GM19397 (cell line): ENCODE measurements at regions not wholly inside any gene's neighbourhood (a gene's known extent, or its start where the extent isn't known, plus 50 kb on each side); places are given as distances from the start of the nearest gene placed in this dataset.
"Not testable (repeated sequence)": the region's sequence is repeated elsewhere in the genome, so short reads cannot be mapped to it uniquely, and the experiment has no call there.

ENCODE experiments used
- ATAC-seq: cut with Tn5 transposase; IDR thresholded peaks from one replicate; pipeline ENCODE4 v1.9.1; 2021; ENCODE audit warnings: mild to moderate bottlenecking, moderate library complexity; ENCODE audit not compliant: unreplicated experiment

GRCh38 chr22:48925450-48925849 is 902.2 kb downstream of the BRD1 start:
- ATAC-seq, result no peak

DNA sequence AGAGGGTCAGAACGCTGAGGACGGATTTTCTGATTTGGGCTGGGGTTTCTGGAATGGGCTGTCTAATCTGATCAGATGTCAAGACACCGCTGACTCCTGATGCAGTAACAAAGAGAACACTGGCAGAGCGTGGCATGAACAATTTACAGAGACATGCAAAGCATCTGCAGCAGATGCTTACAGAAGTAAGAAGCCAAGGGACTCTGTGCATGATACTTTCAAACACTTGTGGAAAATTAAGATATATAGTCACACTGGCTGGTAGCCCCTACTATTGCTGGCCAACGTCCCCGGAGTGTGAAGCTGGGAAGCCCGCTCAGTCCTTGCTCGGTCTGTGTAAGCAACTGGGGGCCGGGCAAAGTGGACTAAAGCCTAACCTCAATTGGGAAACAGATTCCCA is 903.7 kb downstream of the BRD1 start:
- no peak for ATAC-seq

- ATAC-seq, result no peak
Observed at GRCh38 chr22:48923165-48923865, 904.4 kb downstream of the BRD1 start.

DNA sequence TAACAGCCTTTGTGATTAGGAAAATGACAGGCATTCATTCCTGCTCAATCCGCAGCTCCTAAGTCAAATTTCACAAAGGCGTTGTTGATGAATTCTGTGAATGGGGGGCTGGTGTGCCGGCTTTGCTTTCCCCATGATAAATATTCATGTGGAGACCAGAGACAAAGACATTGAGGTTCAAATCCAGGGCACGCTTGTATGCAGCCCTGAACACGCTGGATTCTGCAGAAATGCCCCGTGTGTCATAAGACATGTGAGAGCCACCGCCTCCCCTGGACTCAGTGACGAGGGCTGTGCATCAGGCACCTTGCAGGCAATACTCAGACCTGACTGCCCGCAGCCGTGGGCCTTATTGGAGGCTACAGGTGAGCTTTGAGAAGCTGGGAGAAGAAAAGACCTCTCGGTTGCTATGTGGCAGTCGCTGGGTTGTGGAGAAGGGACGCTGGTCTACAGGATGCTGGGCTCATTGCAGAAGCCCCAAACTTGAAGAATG is 906.2 kb downstream of the BRD1 start:
- ATAC-seq, result no peak

GRCh38 chr22:48920776-48921241 is 906.9 kb downstream of the BRD1 start:
- ATAC-seq, result no peak

DNA sequence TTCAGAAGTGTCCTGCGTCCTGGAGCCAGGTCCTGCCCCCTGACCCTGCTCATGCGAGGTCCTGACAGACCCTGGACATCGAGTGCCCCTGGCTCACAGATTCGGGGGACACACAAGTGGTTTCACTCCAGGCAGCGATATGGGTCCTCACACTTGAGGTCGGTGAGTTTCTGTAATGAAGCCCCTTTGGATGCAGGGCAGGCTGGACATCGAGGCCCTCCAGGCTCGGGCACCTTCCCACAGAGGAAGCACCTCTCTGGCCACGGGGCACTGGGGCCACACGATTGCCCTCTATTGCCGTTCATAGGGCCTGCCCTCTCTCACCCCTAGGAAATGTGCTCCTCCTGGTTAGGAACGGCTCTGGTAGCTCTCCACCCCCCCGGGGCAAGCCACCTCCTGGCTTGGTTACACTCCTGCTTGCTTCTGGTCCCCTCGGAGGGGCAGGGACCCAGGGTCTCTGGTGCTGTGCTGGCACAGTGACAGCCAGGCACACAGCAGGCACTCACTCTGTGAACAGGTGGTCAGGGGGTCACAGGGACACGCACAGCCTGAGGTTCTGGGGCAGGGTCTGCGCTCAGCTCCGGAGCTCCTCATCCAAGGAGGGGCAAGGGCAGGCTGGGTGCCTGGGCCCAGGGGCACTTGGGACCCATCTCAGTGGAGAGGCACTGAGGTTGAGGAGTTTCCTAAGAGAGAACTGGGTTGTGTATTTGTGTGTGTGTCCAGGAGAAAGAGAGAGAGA is 907.7 kb downstream of the BRD1 start:
- no peak for ATAC-seq

- no peak for ATAC-seq
Observed at GRCh38 chr22:48919187-48919590, 908.5 kb downstream of the BRD1 start.

- no peak for ATAC-seq
Observed at GRCh38 chr22:48918585-48919186, 909.0 kb downstream of the BRD1 start.

- ATAC-seq, result not testable (repeated sequence)
Observed at GRCh38 chr22:48912356-48913066, 915.2 kb downstream of the BRD1 start.

DNA sequence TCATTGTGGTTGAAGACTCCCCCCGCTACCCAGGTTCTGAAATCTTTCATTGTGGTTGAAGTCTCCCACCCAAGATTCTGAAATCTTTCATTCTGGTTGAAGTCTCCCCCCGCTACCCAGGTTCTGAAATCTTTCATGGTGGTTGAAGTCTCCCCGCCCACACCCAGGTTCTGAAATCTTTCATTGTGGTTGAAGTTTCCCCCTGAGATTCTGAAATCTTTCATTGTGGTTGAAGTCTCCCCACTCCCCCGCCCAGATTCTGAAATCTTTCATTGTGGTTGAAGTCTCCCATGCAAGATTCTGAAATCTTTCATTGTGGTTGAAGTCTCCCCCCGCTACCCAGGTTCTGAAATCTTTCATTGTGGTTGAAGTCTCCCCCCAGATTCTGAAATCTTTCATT is 916.0 kb downstream of the BRD1 start:
- not testable (repeated sequence) for ATAC-seq

DNA sequence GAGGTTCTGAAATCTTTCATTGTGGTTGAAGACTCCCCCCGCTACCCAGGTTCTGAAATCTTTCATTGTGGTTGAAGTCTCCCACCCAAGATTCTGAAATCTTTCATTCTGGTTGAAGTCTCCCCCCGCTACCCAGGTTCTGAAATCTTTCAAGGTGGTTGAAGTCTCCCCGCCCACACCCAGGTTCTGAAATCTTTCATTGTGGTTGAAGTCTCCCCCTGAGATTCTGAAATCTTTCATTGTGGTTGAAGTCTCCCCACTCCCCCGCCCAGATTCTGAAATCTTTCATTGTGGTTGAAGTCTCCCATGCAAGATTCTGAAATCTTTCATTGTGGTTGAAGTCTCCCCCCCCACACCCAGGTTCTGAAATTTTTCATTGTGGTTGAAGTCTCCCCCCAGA is 916.6 kb downstream of the BRD1 start:
- ATAC-seq, result not testable (repeated sequence)

DNA sequence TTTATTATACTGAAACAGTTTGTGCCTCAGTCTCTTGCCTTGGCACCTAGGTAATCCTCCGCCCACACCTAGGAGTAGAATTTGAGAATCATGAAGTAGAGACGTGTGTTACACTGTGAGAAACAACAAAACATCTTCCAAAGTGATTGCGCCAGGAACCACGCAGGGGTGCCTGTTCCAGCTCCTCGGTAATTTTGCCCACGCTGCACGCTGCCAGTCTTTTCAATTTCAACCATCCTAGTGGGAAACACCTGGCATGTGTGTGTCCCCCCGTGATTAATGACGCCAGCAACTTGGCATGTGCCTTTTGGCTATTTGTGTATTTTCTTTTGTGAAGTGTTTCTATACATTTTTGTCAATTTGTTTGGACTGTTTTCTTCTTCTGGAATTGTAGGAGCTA is 919.1 kb downstream of the BRD1 start:
- no peak for ATAC-seq

- ATAC-seq, result no peak
Observed at GRCh38 chr22:48907591-48907990, 920.1 kb downstream of the BRD1 start.

DNA sequence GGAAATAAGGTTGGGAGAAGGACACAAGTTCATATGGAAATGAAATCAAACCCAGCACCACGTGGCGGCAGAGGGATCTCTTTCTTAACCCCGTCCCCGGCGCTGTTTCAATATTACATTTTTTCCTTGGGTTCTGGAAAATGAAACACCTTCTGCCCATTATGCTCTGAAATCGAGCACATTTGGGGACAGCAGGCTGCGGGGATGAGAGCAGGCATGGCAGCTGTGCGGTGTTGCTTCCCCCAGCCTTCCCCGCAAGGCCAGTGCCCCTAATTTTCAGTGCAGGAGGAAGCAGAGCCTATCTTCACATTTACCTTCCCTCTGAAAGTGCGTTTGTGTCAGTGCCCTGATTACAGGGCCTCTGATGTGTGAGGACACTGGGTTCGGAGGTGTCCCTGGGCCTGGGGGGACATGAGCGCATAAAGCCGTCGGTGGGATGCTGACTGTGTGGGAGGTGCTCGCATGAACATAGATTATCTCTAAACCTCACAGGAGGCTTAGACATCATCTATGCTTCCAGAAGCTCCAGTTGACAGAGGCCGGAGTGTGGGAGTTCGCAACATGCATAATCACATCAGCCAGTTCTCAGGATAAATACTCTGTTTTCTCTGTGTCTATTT is 921.3 kb downstream of the BRD1 start:
- no peak for ATAC-seq

DNA sequence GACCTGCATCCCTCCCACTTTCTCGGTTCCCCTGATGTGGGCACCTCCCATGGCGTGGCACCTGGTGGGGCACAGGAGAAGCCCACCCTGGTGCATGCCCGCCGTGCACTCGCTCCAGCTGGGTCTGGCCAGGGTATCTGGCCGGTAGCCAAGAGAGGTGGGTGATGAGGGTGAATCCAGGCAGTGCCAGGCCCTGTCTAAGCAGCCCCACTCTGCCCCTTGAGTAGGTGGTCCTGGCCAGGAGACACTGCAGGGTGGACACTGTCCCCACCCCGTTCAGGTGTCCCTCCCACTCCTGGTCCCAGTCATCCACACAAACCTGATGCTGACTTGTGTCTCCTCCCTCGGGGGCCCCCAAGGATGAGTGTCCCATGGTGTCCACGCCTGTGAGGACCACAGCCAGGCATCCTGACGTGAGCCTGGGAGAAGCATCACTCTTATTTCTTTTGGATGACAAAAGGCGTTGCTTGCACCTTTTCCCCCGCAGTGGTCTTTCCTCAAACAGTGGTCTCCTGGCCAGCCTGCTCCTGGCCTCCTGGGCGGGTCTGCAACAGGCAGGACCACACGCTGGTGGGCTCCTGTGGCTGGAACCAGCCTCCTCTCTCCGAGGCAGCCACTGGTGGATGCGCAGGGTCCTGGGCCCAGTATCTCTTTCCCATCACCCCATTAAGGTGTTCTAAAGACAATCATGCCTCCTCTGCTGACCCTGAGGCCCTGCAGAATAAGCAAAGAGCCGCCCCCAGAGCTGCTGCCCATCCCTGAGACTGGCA is 922.3 kb downstream of the BRD1 start:
- no peak for ATAC-seq

DNA sequence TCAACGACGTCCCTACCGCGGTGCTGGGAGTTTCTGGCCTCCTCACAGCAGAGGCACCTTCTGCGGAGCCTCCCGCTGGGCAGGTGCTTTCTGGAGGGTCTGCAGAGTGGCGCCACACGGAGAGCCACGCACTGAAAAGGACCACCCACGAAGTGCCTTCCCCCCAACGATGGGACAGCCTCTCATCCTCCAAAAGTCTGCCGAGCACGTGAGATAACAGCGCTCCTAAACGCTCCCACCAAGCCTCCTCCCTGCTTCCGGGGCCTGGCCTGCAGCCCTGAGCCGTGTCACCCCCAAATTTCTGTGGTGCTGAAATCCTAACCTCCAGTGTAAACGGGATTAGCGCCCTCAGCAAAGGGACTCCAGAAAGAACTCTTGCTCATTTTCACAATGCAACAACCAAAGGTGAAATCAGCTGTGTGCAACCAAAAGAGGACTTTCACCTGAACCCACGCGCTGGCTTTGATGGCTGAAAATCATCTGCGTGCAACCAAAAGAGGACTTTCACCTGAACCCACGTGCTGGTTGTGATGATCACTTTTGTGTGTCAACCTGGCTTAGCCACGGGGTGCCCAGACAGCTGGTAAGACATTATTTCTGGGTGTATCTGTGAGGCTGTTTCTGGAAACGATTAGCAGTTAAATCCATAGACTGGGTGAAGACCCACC is 924.6 kb downstream of the BRD1 start:
- ATAC-seq, result no peak

DNA sequence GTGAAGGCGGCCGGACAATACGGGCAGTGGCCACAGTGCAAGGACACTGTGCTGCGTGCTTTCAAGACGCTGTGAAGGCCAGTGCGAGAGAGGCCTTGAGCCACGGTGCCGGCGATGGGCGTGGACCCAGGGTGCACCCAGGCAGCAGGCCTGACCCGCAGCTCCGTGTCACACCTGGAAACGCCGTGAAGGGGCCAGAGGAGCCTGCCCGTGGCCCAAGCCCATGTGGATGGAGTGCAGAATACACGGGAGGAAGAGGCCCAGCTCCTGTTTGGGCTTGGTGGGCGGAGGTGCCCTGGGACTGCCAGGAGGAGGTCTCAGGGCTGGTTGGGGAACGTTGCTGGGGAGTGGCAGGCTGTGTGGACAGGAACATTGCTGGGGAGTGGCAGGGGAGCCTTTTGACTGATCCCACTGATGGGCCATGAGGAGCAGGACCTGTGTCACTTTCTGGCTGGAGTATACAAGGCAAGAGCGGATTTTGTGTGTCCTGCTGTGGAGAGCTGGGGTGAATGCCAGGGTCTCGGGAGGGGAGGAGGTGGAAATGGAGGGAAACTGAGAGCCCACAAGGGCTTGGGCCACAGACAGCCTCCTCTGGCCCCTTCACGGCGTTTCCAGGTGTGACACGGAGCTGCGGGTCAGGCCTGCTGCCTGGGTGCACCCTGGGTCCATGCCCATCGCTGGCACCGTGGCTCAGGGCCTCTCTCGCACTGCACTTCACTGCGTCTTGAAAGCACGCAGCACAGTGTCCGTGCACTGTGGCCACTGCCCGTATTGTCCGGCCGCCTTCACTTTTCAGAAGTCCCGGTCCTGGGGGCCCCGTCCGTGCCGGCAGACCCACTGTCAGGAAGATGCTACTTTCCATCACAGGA is 925.4 kb downstream of the BRD1 start:
- no peak for ATAC-seq

DNA sequence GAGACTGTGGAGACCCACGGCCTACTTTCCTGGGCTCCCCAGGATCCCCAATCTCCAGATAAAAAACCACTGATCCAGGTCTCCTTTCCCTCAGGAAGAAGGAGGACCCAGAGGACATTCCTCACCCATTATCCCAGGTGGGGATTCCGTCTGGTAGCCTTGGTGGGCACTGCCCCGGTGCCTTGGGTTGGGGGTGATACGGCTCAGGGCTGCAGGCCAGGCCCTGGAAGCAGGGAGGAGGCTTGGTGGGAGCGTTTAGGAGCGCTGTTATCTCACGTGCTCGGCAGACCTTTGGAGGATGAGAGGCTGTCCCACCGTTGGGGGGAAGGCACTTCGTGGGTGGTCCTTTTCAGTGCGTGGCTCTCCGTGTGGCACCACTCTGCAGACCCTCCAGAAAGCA is 926.3 kb downstream of the BRD1 start:
- no peak for ATAC-seq

DNA sequence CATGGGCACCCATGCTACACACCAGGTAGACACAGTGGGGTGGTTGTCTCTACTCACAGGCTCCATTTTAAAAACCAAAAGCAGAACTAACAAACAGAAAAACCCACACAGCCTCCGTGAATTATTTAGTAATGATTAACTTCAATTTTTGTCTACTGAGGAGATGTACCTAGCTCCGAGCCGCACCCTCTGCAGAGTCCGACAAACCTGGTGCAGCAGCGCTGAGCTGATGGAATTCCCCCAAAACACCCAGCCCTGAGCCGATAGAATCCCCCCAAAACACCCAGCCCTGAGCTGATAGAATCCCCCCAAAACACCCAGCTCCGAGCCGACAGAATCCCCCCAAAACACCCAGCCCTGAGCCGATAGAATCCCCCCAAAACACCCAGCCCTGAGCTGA is 927.0 kb downstream of the BRD1 start:
- no peak for ATAC-seq
